Ishikawa (cell line): ENCODE measurements at regions not wholly inside any gene's neighbourhood (a gene's known extent, or its start where the extent isn't known, plus 50 kb on each side); places are given as distances from the start of the nearest gene placed in this dataset.

Experiments used
- CEBPB ChIP-seq: IDR thresholded peaks from 2 replicates; pipeline ENCODE4 v1.6.1; 2012
- CREB1 ChIP-seq: IDR thresholded peaks from 2 replicates; pipeline ENCODE4 v1.6.1; 2012; ENCODE audit warnings: low read depth
- EGR1 ChIP-seq: IDR thresholded peaks from 2 replicates; pipeline ENCODE4 v1.6.1; 2012
- EP300 ChIP-seq: IDR thresholded peaks from 2 replicates; pipeline ENCODE4 v1.6.1; 2012; ENCODE audit warnings: borderline replicate concordance
- FOXM1 ChIP-seq: IDR thresholded peaks from 2 replicates; pipeline ENCODE4 v1.6.1; 2012; ENCODE audit warnings: low read depth, borderline replicate concordance
- MAX ChIP-seq: IDR thresholded peaks from 2 replicates; pipeline ENCODE4 v1.6.1; 2012
- NFIC ChIP-seq: IDR thresholded peaks from 2 replicates; pipeline ENCODE4 v1.6.1; 2012
- RAD21 ChIP-seq: IDR thresholded peaks from 2 replicates; pipeline ENCODE4 v1.6.1; 2012; ENCODE audit warnings: low read depth
- TAF1 ChIP-seq: IDR thresholded peaks from 2 replicates; pipeline ENCODE4 v1.6.1; 2012; ENCODE audit warnings: low read depth, mild to moderate bottlenecking
- TCF12 ChIP-seq: IDR thresholded peaks from 2 replicates; pipeline ENCODE4 v1.6.1; 2012; ENCODE audit warnings: low read depth
- TEAD4 ChIP-seq: IDR thresholded peaks from 2 replicates; pipeline ENCODE4 v1.6.1; 2012
- USF1 ChIP-seq: IDR thresholded peaks from 2 replicates; pipeline ENCODE4 v1.6.1; 2012
- YY1 ChIP-seq: IDR thresholded peaks from 2 replicates; pipeline ENCODE4 v1.6.1; 2012; ENCODE audit warnings: low read depth
- ZBTB7A ChIP-seq: IDR thresholded peaks from 2 replicates; pipeline ENCODE4 v1.6.1; 2012; ENCODE audit warnings: low read depth
- TF ChIP-seq, protein P1 (sequence below): IDR thresholded peaks from 2 replicates; pipeline ENCODE4 v1.6.1; 2012; ENCODE audit warnings: low read depth, mild to moderate bottlenecking

- TF ChIP-seq, protein P1, sequence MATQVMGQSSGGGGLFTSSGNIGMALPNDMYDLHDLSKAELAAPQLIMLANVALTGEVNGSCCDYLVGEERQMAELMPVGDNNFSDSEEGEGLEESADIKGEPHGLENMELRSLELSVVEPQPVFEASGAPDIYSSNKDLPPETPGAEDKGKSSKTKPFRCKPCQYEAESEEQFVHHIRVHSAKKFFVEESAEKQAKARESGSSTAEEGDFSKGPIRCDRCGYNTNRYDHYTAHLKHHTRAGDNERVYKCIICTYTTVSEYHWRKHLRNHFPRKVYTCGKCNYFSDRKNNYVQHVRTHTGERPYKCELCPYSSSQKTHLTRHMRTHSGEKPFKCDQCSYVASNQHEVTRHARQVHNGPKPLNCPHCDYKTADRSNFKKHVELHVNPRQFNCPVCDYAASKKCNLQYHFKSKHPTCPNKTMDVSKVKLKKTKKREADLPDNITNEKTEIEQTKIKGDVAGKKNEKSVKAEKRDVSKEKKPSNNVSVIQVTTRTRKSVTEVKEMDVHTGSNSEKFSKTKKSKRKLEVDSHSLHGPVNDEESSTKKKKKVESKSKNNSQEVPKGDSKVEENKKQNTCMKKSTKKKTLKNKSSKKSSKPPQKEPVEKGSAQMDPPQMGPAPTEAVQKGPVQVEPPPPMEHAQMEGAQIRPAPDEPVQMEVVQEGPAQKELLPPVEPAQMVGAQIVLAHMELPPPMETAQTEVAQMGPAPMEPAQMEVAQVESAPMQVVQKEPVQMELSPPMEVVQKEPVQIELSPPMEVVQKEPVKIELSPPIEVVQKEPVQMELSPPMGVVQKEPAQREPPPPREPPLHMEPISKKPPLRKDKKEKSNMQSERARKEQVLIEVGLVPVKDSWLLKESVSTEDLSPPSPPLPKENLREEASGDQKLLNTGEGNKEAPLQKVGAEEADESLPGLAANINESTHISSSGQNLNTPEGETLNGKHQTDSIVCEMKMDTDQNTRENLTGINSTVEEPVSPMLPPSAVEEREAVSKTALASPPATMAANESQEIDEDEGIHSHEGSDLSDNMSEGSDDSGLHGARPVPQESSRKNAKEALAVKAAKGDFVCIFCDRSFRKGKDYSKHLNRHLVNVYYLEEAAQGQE = no peak
- TF ChIP-seq TAF1 (no peak), USF1 (no peak), RAD21 (no peak)
Measured at GRCh38 chr1:184176058-184176457, 124.5 kb downstream of the TSEN15 start.

DNA sequence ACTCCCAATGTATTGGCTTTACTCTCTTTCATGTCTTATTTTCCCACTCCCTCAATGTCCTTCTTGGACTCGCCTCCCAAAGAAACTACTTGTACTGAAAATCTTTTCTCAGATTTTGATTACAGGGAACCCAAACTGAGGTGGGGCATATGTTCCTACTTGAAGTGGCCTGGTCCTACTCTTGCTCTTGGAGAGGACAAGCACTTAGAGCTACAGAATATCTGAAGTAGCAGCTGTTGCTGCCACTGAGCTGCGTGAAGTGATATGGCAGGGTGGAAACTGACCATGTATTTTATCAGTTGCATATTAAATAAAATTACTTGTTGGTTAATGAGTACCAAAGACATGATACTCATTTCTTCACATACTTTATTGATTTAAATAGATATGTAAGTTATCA is 129.5 kb downstream of the TSEN15 start:
- TF ChIP-seq USF1 (no peak), RAD21 (no peak), TEAD4 (no peak)

GRCh38 chr1:184183919-184184318 is 132.4 kb downstream of the TSEN15 start:
- TF ChIP-seq TCF12 (no peak), EP300 (no peak), TEAD4 (no peak), ZBTB7A (no peak), FOXM1 (no peak), NFIC (no peak)
- TF ChIP-seq, protein P1 = no peak

DNA sequence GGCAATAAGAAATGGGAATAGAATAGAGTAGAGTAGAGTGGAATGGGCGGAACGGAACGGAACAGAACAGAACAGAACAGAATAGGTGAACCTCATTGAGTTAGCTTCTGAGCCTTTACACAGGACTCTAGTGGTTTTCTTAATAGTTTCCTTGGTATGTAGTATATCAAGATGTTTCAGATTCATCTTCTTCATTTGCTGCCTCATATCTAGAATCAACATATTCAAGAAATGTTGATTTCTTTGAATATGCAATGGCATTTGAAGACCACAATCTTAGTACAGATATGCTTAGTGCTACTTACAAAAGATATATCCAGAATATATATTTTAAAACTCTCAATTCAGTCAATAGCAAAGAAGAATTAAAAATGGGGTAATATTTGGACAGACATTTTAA is 133.8 kb downstream of the TSEN15 start:
- no peak for TF ChIP-seq MAX
- TF ChIP-seq TAF1 = no peak
- no peak for TF ChIP-seq USF1
- TF ChIP-seq NFIC = no peak
- no peak for TF ChIP-seq ZBTB7A
- TF ChIP-seq TEAD4 = no peak
- no peak for TF ChIP-seq CEBPB
- TF ChIP-seq EGR1 = no peak
- TF ChIP-seq, protein P1 = no peak
- no peak for TF ChIP-seq YY1

- no peak for TF ChIP-seq YY1
- no peak for TF ChIP-seq MAX
- no peak for TF ChIP-seq CEBPB
- no peak for TF ChIP-seq FOXM1
- no peak for TF ChIP-seq EGR1
- no peak for TF ChIP-seq CREB1
- no peak for TF ChIP-seq EP300
- TF ChIP-seq, protein P1 = no peak
- TF ChIP-seq USF1 = no peak
- no peak for TF ChIP-seq ZBTB7A
- no peak for TF ChIP-seq TCF12
- TF ChIP-seq TEAD4 = no peak
- TF ChIP-seq RAD21 = no peak
- no peak for TF ChIP-seq TAF1
- no peak for TF ChIP-seq NFIC
Measured at GRCh38 chr1:184186167-184186566, 134.6 kb downstream of the TSEN15 start.
